ENCODE measurements at regions not wholly inside any gene's neighbourhood (a gene's known extent, or its start where the extent isn't known, plus 50 kb on each side); places are given as distances from the start of the nearest gene placed in this dataset.
"Not testable (repeated sequence)": the region's sequence is repeated elsewhere in the genome, so short reads cannot be mapped to it uniquely, and the experiment has no call there.

DNA sequence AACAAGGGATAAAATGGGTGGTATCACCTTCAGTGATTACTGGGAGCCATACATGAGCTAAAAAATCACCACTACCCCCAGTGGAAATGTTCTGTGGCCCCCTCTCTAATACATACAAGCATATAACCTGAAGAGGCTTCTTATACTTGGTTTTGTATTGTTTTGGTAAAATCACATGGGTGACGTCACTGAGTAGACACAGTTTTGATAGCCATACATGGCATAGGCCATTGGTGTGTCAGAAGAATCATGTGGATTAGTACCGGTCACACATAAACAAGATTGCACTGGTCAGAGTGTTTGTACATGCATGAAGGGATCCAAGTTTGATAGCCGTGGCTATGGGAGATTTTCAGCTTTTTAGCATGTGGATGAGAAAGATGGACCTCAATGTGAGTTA is 131.9 kb upstream of the RADX start:
- no TSS peak for BruUV-seq (replicated peaks)
- POLR2A ChIA-PET: no interaction called here
- H3K9me3 ChIP-seq (ENCODE audit: low read length): no peaks in the 10 kb centered on the region
- no peaks in the 10 kb centered on the region for H4K20me1 ChIP-seq (ENCODE audit: insufficient read depth, low read length)
- H3K4me3 ChIP-seq (ENCODE audit: low read depth, low read length, poor library complexity, severe bottlenecking): no peak overlapping the region
- intact Hi-C loops (cut with micrococcal nuclease; ENCODE audit: unreplicated experiment): loop anchor here (10.0 kb wide), 2 partner anchors 135 to 315 kb away; partner anchors contain the start of gene RADX
- H3K4me2 ChIP-seq (ENCODE audit: low read length): no peak overlapping the region
- no peak overlapping the region for H2AFZ ChIP-seq (ENCODE audit: low read length)
- CTCF ChIA-PET (ENCODE audit: unreplicated experiment): no interaction called here
- no peak for DNase-seq (ENCODE audit: low spot score)
- H3K79me2 ChIP-seq (ENCODE audit: insufficient read depth, low read depth, low read length): no peaks in the 10 kb centered on the region
- no peak for TF ChIP-seq EZH2phosphoT487 (IDR thresholded peaks at IDR 0.05; ENCODE audit: borderline replicate concordance, low read depth, low read length)
- TF ChIP-seq, protein P1, sequence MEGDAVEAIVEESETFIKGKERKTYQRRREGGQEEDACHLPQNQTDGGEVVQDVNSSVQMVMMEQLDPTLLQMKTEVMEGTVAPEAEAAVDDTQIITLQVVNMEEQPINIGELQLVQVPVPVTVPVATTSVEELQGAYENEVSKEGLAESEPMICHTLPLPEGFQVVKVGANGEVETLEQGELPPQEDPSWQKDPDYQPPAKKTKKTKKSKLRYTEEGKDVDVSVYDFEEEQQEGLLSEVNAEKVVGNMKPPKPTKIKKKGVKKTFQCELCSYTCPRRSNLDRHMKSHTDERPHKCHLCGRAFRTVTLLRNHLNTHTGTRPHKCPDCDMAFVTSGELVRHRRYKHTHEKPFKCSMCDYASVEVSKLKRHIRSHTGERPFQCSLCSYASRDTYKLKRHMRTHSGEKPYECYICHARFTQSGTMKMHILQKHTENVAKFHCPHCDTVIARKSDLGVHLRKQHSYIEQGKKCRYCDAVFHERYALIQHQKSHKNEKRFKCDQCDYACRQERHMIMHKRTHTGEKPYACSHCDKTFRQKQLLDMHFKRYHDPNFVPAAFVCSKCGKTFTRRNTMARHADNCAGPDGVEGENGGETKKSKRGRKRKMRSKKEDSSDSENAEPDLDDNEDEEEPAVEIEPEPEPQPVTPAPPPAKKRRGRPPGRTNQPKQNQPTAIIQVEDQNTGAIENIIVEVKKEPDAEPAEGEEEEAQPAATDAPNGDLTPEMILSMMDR (conservative IDR thresholded peaks at IDR 0.05; ENCODE audit: low read length): no peak
- no peaks in the 10 kb centered on the region for H3K4me1 ChIP-seq (ENCODE audit: insufficient read depth, low read length, poor library complexity, severe bottlenecking)
- H3K36me3 ChIP-seq (ENCODE audit: insufficient read depth, low read length): no peaks in the 10 kb centered on the region
- H3K27ac ChIP-seq (ENCODE audit: low read depth, low read length, poor library complexity, severe bottlenecking): no peak overlapping the region
- no peaks in the 10 kb centered on the region for H3K9me2 ChIP-seq (ENCODE audit: insufficient read depth, low read length)

DNA sequence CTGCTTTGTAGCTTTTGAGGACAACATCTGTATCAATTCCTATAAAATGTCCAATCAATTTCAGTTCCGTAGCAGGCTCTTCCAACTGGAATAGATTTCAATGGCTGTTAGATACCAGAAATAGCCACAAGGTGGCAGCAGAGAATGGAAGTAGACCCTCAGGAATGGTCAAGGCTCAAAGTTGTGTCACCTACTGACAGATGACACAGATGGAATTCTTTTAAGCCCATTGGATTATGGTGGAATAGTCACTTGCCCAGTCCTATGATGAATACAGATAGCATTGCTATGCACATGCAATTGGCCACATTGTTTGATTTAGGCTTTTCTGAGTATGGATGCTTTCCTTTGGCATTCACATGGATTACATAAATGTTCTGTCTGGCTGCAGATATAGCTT is 130.4 kb upstream of the RADX start:
- BruUV-seq (replicated peaks): no TSS peak
- DNase-seq (ENCODE audit: low spot score): peak; percentile 46
- no peak overlapping the region for H3K4me2 ChIP-seq (ENCODE audit: low read length)
- no peak overlapping the region for H3K4me3 ChIP-seq (ENCODE audit: low read depth, low read length, poor library complexity, severe bottlenecking)
- CTCF ChIA-PET (ENCODE audit: unreplicated experiment): no interaction called here
- intact Hi-C loops (cut with micrococcal nuclease; ENCODE audit: unreplicated experiment): loop anchor here (10.0 kb wide), 2 partner anchors 133 to 313 kb away; partner anchors contain the start of gene RADX
- no peaks in the 10 kb centered on the region for H4K20me1 ChIP-seq (ENCODE audit: insufficient read depth, low read length)
- no peak overlapping the region for H2AFZ ChIP-seq (ENCODE audit: low read length)
- H3K36me3 ChIP-seq (ENCODE audit: insufficient read depth, low read length): no peaks in the 10 kb centered on the region
- no peak overlapping the region for H3K27ac ChIP-seq (ENCODE audit: low read depth, low read length, poor library complexity, severe bottlenecking)
- POLR2A ChIA-PET: no interaction called here
- no peaks in the 10 kb centered on the region for H3K9me3 ChIP-seq (ENCODE audit: low read length)
- TF ChIP-seq, protein P1 (conservative IDR thresholded peaks at IDR 0.05; ENCODE audit: low read length): peak; percentile 77
- no peak for TF ChIP-seq EZH2phosphoT487 (IDR thresholded peaks at IDR 0.05; ENCODE audit: borderline replicate concordance, low read depth, low read length)
- H3K4me1 ChIP-seq (ENCODE audit: insufficient read depth, low read length, poor library complexity, severe bottlenecking): no peaks in the 10 kb centered on the region
- H3K9me2 ChIP-seq (ENCODE audit: insufficient read depth, low read length): no peaks in the 10 kb centered on the region
- no peaks in the 10 kb centered on the region for H3K79me2 ChIP-seq (ENCODE audit: insufficient read depth, low read depth, low read length)

DNA sequence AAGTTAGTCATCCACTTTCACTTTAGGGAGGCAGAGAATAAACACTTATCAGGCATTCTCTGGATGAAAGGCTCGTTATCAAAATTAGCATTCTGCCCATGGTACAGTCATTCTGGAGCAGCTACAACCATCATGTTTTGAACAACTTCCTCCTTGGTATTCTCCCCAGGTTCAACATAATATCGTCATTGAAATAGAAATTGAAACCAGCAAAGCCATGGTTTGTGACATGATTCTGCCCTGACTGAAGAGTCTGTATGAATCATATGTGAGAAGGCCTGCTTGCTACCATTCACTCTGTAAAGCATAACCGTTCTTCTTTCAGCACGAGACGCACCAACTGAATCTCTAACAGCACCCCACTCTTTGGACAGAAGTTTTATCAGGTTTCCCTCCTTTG is 127.5 kb upstream of the RADX start:
- no TSS peak for BruUV-seq (replicated peaks)

DNA sequence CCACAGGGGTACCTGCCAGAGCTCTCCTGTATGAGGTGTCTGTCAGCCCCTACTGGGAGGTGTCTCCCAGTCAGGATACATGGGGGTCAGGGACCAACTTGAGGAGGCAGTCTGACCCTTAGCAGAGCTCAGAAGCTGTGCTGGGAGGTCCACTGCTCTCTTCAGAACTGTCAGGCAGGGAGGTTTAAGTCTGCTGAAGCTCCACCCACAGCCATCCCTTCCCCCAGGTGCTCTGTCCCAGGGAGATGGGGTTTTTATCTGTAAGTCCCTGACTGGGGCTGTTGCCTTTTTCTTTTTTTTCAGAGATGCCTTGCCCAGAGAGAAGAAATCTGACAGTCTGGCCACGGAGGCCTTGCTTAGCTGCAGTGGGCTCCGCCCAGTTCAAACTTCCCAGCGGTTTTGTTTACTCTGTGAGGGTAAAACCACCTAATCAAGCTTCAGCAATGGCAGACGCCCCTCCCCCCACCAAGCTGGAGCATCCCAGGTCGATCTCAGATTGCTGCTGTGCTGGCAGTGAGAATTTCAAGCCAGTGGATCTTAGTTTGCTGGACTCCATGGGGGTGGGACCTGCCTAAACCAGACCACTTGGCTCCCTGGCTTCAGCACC is 118.5 kb upstream of the RADX start:
- H3K4me1 ChIP-seq (ENCODE audit: insufficient read depth, low read length, poor library complexity, severe bottlenecking); H3K27ac ChIP-seq (ENCODE audit: low read depth, low read length, poor library complexity, severe bottlenecking); H2AFZ ChIP-seq (ENCODE audit: low read length); CTCF ChIA-PET (ENCODE audit: unreplicated experiment); H4K20me1 ChIP-seq (ENCODE audit: insufficient read depth, low read length); H3K9me3 ChIP-seq (ENCODE audit: low read length); DNase-seq (ENCODE audit: low spot score); H3K9me2 ChIP-seq (ENCODE audit: insufficient read depth, low read length); intact Hi-C loops (cut with micrococcal nuclease; ENCODE audit: unreplicated experiment); H3K36me3 ChIP-seq (ENCODE audit: insufficient read depth, low read length); H3K4me2 ChIP-seq (ENCODE audit: low read length); BruUV-seq (replicated peaks); H3K79me2 ChIP-seq (ENCODE audit: insufficient read depth, low read depth, low read length); POLR2A ChIA-PET; H3K4me3 ChIP-seq (ENCODE audit: low read depth, low read length, poor library complexity, severe bottlenecking): not testable (repeated sequence)

More for the DNA sequence above, 127.5 kb upstream of the RADX start:
- no peak for DNase-seq (ENCODE audit: low spot score)
- H2AFZ ChIP-seq (ENCODE audit: low read length): peak overlapping the region; percentile 58; the same call in 1 of the 2 replicates
- H3K27ac ChIP-seq (ENCODE audit: low read depth, low read length, poor library complexity, severe bottlenecking): no peak overlapping the region
- intact Hi-C loops (cut with micrococcal nuclease; ENCODE audit: unreplicated experiment): loop anchor here (10.0 kb wide), 2 partner anchors 131 to 311 kb away; partner anchors contain the start of gene RADX
- no peaks in the 10 kb centered on the region for H3K9me3 ChIP-seq (ENCODE audit: low read length)
- H3K79me2 ChIP-seq (ENCODE audit: insufficient read depth, low read depth, low read length): no peaks in the 10 kb centered on the region
- POLR2A ChIA-PET: no interaction called here
- no peak overlapping the region for H3K4me3 ChIP-seq (ENCODE audit: low read depth, low read length, poor library complexity, severe bottlenecking)
- no peaks in the 10 kb centered on the region for H3K9me2 ChIP-seq (ENCODE audit: insufficient read depth, low read length)
- no peaks in the 10 kb centered on the region for H3K4me1 ChIP-seq (ENCODE audit: insufficient read depth, low read length, poor library complexity, severe bottlenecking)
- CTCF ChIA-PET (ENCODE audit: unreplicated experiment): no interaction called here
- TF ChIP-seq, protein P1 (conservative IDR thresholded peaks at IDR 0.05; ENCODE audit: low read length): no peak
- TF ChIP-seq EZH2phosphoT487 (IDR thresholded peaks at IDR 0.05; ENCODE audit: borderline replicate concordance, low read depth, low read length): no peak
- H4K20me1 ChIP-seq (ENCODE audit: insufficient read depth, low read length): no peaks in the 10 kb centered on the region
- H3K36me3 ChIP-seq (ENCODE audit: insufficient read depth, low read length): no peaks in the 10 kb centered on the region
- H3K4me2 ChIP-seq (ENCODE audit: low read length): no peak overlapping the region
